ENCODE measurements at regions not wholly inside any gene's neighbourhood (a gene's known extent, or its start where the extent isn't known, plus 50 kb on each side); places are given as distances from the start of the nearest gene placed in this dataset.

GRCh38 chr12:115215544-115215943 is 531.6 kb upstream of the TBX3 start:
- DNase-seq (ENCODE audit: low spot score): no peak

- DNase-seq (ENCODE audit: low spot score): no peak
These were observed 529.6 kb upstream of the TBX3 start for GRCh38 chr12:115213538-115214016.

- no peak for DNase-seq (ENCODE audit: low spot score)
These were observed 529.1 kb upstream of the TBX3 start for GRCh38 chr12:115213118-115213517.

- DNase-seq (ENCODE audit: low spot score): no peak
These were observed 528.4 kb upstream of the TBX3 start for GRCh38 chr12:115212356-115212755.

GRCh38 chr12:115210533-115211252 is 526.7 kb upstream of the TBX3 start:
- no peak for DNase-seq (ENCODE audit: low spot score)

GRCh38 chr12:115209230-115209629 is 525.3 kb upstream of the TBX3 start:
- no peak for DNase-seq (ENCODE audit: low spot score)

GRCh38 chr12:115208098-115208497 is 524.1 kb upstream of the TBX3 start:
- DNase-seq (ENCODE audit: low spot score): no peak

GRCh38 chr12:115207216-115207915 is 523.4 kb upstream of the TBX3 start:
- DNase-seq (ENCODE audit: low spot score): no peak

- no peak for DNase-seq (ENCODE audit: low spot score)
These were observed 522.8 kb upstream of the TBX3 start for GRCh38 chr12:115206801-115207200.

- no peak for DNase-seq (ENCODE audit: low spot score)
These were observed 521.9 kb upstream of the TBX3 start for GRCh38 chr12:115205755-115206308.

GRCh38 chr12:115204957-115205754 is 521.2 kb upstream of the TBX3 start:
- DNase-seq (ENCODE audit: low spot score): no peak

- DNase-seq (ENCODE audit: low spot score): no peak
These were observed 519.7 kb upstream of the TBX3 start for GRCh38 chr12:115203701-115204100.

- DNase-seq (ENCODE audit: low spot score): no peak
These were observed 518.0 kb upstream of the TBX3 start for GRCh38 chr12:115201966-115202365.

- DNase-seq (ENCODE audit: low spot score): no peak
These were observed 515.9 kb upstream of the TBX3 start for GRCh38 chr12:115199831-115200230.

GRCh38 chr12:115194857-115195256 is 510.9 kb upstream of the TBX3 start:
- no peak for DNase-seq (ENCODE audit: low spot score)

- no peak for DNase-seq (ENCODE audit: low spot score)
These were observed 510.5 kb upstream of the TBX3 start for GRCh38 chr12:115194448-115194847.

- DNase-seq (ENCODE audit: low spot score): no peak
These were observed 507.4 kb upstream of the TBX3 start for GRCh38 chr12:115191342-115191741.

GRCh38 chr12:115190010-115190770 is 506.2 kb upstream of the TBX3 start:
- DNase-seq (ENCODE audit: low spot score): no peak

- DNase-seq (ENCODE audit: low spot score): no peak
These were observed 501.5 kb upstream of the TBX3 start for GRCh38 chr12:115185506-115185905.

GRCh38 chr12:115183752-115184151 is 499.8 kb upstream of the TBX3 start:
- no peak for DNase-seq (ENCODE audit: low spot score)

- no peak for DNase-seq (ENCODE audit: low spot score)
These were observed 493.9 kb upstream of the TBX3 start for GRCh38 chr12:115177899-115178298.
